GM23338 (cell line): ENCODE measurements at regions not wholly inside any gene's neighbourhood (a gene's known extent, or its start where the extent isn't known, plus 50 kb on each side); places are given as distances from the start of the nearest gene placed in this dataset.

Experiments used
- ATAC-seq: fragments of 200-7000 bp; cut with Tn5 transposase; 3 replicates; pipeline ENCODE4 v1.9.1; 2020
- DNase-seq: peaks from one replicate; pipeline ENCODE4 v3.0.0-alpha.2; 2015; ENCODE audit warnings: low spot score
- H2AFZ ChIP-seq: fragments of 200-600 bp; sonication (generic); 2 replicates; pipeline ENCODE4 v1.8.0; 2016; ENCODE audit warnings: antibody characterized with exemption, mild to moderate bottlenecking, moderate library complexity
- H3F3A ChIP-seq: fragments of 200-600 bp; sonication (generic); replicated peaks from 2 replicates; pipeline ENCODE4 v1.8.0; 2017; ENCODE audit warnings: antibody characterized with exemption, mixed run types, low read depth
- H3K27ac ChIP-seq: fragments of 200-600 bp; sonication (generic); 2 replicates; pipeline ENCODE4 v1.6.1; 2016; ENCODE audit warnings: low read depth
- H3K27me3 ChIP-seq: fragments of 200-600 bp; sonication (generic); 2 replicates; pipeline ENCODE4 v1.8.0; 2016; ENCODE audit warnings: mild to moderate bottlenecking, mixed run types, moderate library complexity; ENCODE audit not compliant: insufficient read depth
- H3K36me3 ChIP-seq: fragments of 200-600 bp; sonication (generic); 2 replicates; pipeline ENCODE4 v1.8.0; 2016; ENCODE audit warnings: mild to moderate bottlenecking; ENCODE audit not compliant: insufficient read depth
- H3K4me1 ChIP-seq: fragments of 200-600 bp; sonication (generic); 2 replicates; pipeline ENCODE4 v1.8.0; 2016; ENCODE audit warnings: mild to moderate bottlenecking, moderate library complexity; ENCODE audit not compliant: insufficient read depth
- H3K4me2 ChIP-seq: fragments of 200-600 bp; sonication (generic); 2 replicates; pipeline ENCODE4 v1.7.1; 2017; ENCODE audit warnings: mixed run types
- H3K4me3 ChIP-seq: fragments of 200-600 bp; sonication (generic); 2 replicates; pipeline ENCODE4 v1.6.1; 2016; ENCODE audit warnings: mixed run types
- H3K79me2 ChIP-seq: fragments of 200-600 bp; sonication (generic); replicated peaks from 2 replicates; pipeline ENCODE4 v1.8.0; 2017; ENCODE audit warnings: mild to moderate bottlenecking; ENCODE audit not compliant: insufficient read depth
- H3K9me2 ChIP-seq: fragments of 200-600 bp; sonication (generic); 2 replicates; pipeline ENCODE4 v1.8.0; 2017; ENCODE audit not compliant: insufficient read depth
- H4K20me1 ChIP-seq: fragments of 200-600 bp; sonication (generic); replicated peaks from 2 replicates; pipeline ENCODE4 v1.8.0; 2017; ENCODE audit warnings: mild to moderate bottlenecking; ENCODE audit not compliant: insufficient read depth
- H3K27ac Mint-ChIP-seq: 2 replicates; pipeline ENCODE4 v1.8.0; 2020; ENCODE audit warnings: inconsistent platforms, mild to moderate bottlenecking, moderate library complexity, mixed read lengths
- H3K27me3 Mint-ChIP-seq: 3 replicates; pipeline ENCODE4 v1.8.0; 2022; ENCODE audit warnings: low read depth, mild to moderate bottlenecking, moderate library complexity, mixed read lengths, inconsistent platforms; ENCODE audit not compliant: insufficient read depth, poor library complexity
- H3K36me3 Mint-ChIP-seq: 3 replicates; pipeline ENCODE4 v1.8.0; 2021; ENCODE audit warnings: low read depth, mild to moderate bottlenecking, inconsistent platforms, moderate library complexity, mixed read lengths
- H3K4me1 Mint-ChIP-seq: 3 replicates; pipeline ENCODE4 v1.8.0; 2020; ENCODE audit warnings: mild to moderate bottlenecking, inconsistent platforms, mixed read lengths
- H3K4me3 Mint-ChIP-seq: 3 replicates; pipeline ENCODE4 v1.8.0; 2021; ENCODE audit warnings: moderate library complexity, mild to moderate bottlenecking, inconsistent platforms, mixed read lengths
- H3K9me3 Mint-ChIP-seq: 3 replicates; pipeline ENCODE4 v1.8.0; 2020; ENCODE audit warnings: moderate library complexity, mild to moderate bottlenecking, inconsistent platforms, mixed read lengths
- CTCF ChIP-seq, 2 experiments: fragments of 200-600 bp in 1 of 2; sonication (generic) in 1 of 2; conservative IDR thresholded peaks; 2 replicates each; pipeline versions ENCODE4 v1.5.1 to v1.6.1; 2016 to 2017; ENCODE audit warnings: antibody characterized with exemption in 2 of 2, low read depth in 2 of 2, mild to moderate bottlenecking in 2 of 2, moderate library complexity in 1 of 2
- ETS1 ChIP-seq: IDR thresholded peaks from 2 replicates; pipeline ENCODE4 v1.6.1; 2016; ENCODE audit warnings: antibody characterized with exemption
- POLR2AphosphoS5 ChIP-seq: IDR thresholded peaks from 2 replicates; pipeline ENCODE4 v1.6.1; 2016; ENCODE audit warnings: antibody characterized with exemption, low read depth
- ZNF114 ChIP-seq: fragments of 250-450 bp; sonication (Bioruptor Pico); IDR thresholded peaks from 2 replicates; pipeline ENCODE4 v1.5.0; 2020; ENCODE audit warnings: mild to moderate bottlenecking, moderate library complexity
- ZNF331 ChIP-seq: fragments of 250-450 bp; sonication (Bioruptor Pico); IDR thresholded peaks from 2 replicates; pipeline ENCODE4 v1.5.0; 2020; ENCODE audit warnings: low read depth, mild to moderate bottlenecking, moderate library complexity
- ZNF462 ChIP-seq: fragments of 250-450 bp; sonication (Bioruptor Pico); IDR thresholded peaks from 2 replicates; pipeline ENCODE4 v1.5.0; 2020; ENCODE audit warnings: mild to moderate bottlenecking, moderate library complexity

- H3K9me3 Mint-ChIP-seq, result no peaks in the 10 kb centered on the region
- H3K4me2 ChIP-seq, result no peak overlapping the region
- H3K27me3 Mint-ChIP-seq, result peaks cover 2% of the 10 kb centered on the region
- no peak overlapping the region for H3K27ac Mint-ChIP-seq
- H3K4me1 Mint-ChIP-seq, result peaks cover 27% of the 10 kb centered on the region
- no peak overlapping the region for H3K27ac ChIP-seq
- no peak overlapping the region for H2AFZ ChIP-seq
- ATAC-seq (no peak), DNase-seq (no peak)
- H3K9me2 ChIP-seq, result no peaks in the 10 kb centered on the region
- H3K36me3 ChIP-seq, result no peaks in the 10 kb centered on the region
- H3K4me3 ChIP-seq, result no peak overlapping the region
- no peak overlapping the region for H3K4me3 Mint-ChIP-seq
- H3K36me3 Mint-ChIP-seq, result no peaks in the 10 kb centered on the region
- no peaks in the 10 kb centered on the region for H3K27me3 ChIP-seq
- peaks cover 26% of the 10 kb centered on the region for H3K4me1 ChIP-seq
- H4K20me1 ChIP-seq, result no peaks in the 10 kb centered on the region
- H3F3A ChIP-seq, result no peaks in the 10 kb centered on the region
- no peak for TF ChIP-seq ZNF114 (CRISPR knock-in tag)
- no peaks in the 10 kb centered on the region for H3K79me2 ChIP-seq
These were observed 414.4 kb downstream of the DAD1 start for GRCh38 chr14:22174412-22175277.

- ATAC-seq (no peak; the same call in 2 of the 3 replicates), DNase-seq (peak; percentile 33)
- Mint-ChIP-seq H3K27ac (peak overlapping the region; percentile 68; the same call in 1 of the 2 replicates), H3K36me3 (no peaks in the 10 kb centered on the region), H3K27me3 (peaks cover 2% of the 10 kb centered on the region), H3K9me3 (no peaks in the 10 kb centered on the region), H3K4me3 (no peak overlapping the region), H3K4me1 (peaks cover 55% of the 10 kb centered on the region)
- no peaks in the 10 kb centered on the region for H4K20me1 ChIP-seq
- H3F3A ChIP-seq, result no peaks in the 10 kb centered on the region
- H3K27ac ChIP-seq, result no peak overlapping the region
- no peaks in the 10 kb centered on the region for H3K36me3 ChIP-seq
- TF ChIP-seq ZNF462 (no peak), POLR2AphosphoS5 (no peak), CTCF (conservative IDR thresholded peaks at IDR 0.05; ENCODE audit: low read depth in 2 of 2) (peak; percentile 32 to 36), ETS1 (no peak), ZNF331 (CRISPR knock-in tag) (no peak)
- H3K79me2 ChIP-seq, result no peaks in the 10 kb centered on the region
- peak overlapping the region; percentile 8 for H2AFZ ChIP-seq
- no peak overlapping the region for H3K4me3 ChIP-seq
- no peaks in the 10 kb centered on the region for H3K9me2 ChIP-seq
- no peaks in the 10 kb centered on the region for H3K27me3 ChIP-seq
- peaks cover 46% of the 10 kb centered on the region for H3K4me1 ChIP-seq
- no peak overlapping the region for H3K4me2 ChIP-seq
These were observed 420.7 kb downstream of the DAD1 start for GRCh38 chr14:22168092-22168955.
